ENCODE measurements at regions not wholly inside any gene's neighbourhood (a gene's known extent, or its start where the extent isn't known, plus 50 kb on each side); places are given as distances from the start of the nearest gene placed in this dataset.

- DNase-seq = no peak
Measured at GRCh38 chr1:217311269-217311668, 319.6 kb downstream of the GPATCH2 start.

GRCh38 chr1:217281332-217281731 lies 349.6 kb downstream of the GPATCH2 start:
- DNase-seq = no peak

GRCh38 chr1:217275655-217276398 lies 355.1 kb downstream of the GPATCH2 start:
- no peak for DNase-seq

- DNase-seq = no peak
Measured at GRCh38 chr1:217274927-217275654, 355.8 kb downstream of the GPATCH2 start.

GRCh38 chr1:217274416-217274815 lies 356.5 kb downstream of the GPATCH2 start:
- DNase-seq = no peak

- DNase-seq = no peak
Measured at GRCh38 chr1:217273866-217274265, 357.0 kb downstream of the GPATCH2 start.

GRCh38 chr1:217272385-217272784 lies 358.5 kb downstream of the GPATCH2 start:
- DNase-seq = no peak

- no peak for DNase-seq
Measured at GRCh38 chr1:217270101-217270500, 360.8 kb downstream of the GPATCH2 start.

- no peak for DNase-seq
Measured at GRCh38 chr1:217268058-217268457, 362.8 kb downstream of the GPATCH2 start.

GRCh38 chr1:217261636-217262035 lies 369.3 kb downstream of the GPATCH2 start:
- no peak for DNase-seq

GRCh38 chr1:217260676-217261075 lies 370.2 kb downstream of the GPATCH2 start:
- no peak for DNase-seq

GRCh38 chr1:217253985-217254384 lies 376.9 kb downstream of the GPATCH2 start:
- no peak for DNase-seq

- DNase-seq = no peak
Measured at GRCh38 chr1:217253351-217253750, 377.5 kb downstream of the GPATCH2 start.

- no peak for DNase-seq
Measured at GRCh38 chr1:217251121-217251520, 379.8 kb downstream of the GPATCH2 start.

- DNase-seq = no peak
Measured at GRCh38 chr1:217249857-217250256, 381.0 kb downstream of the GPATCH2 start.

GRCh38 chr1:217244971-217245370 lies 385.9 kb downstream of the GPATCH2 start:
- no peak for DNase-seq

- no peak for DNase-seq
Measured at GRCh38 chr1:217240656-217241055, 390.2 kb downstream of the GPATCH2 start.

GRCh38 chr1:217238945-217239344 lies 391.9 kb downstream of the GPATCH2 start:
- no peak for DNase-seq

- DNase-seq = no peak
Measured at GRCh38 chr1:217230412-217230811, 400.5 kb downstream of the GPATCH2 start.

GRCh38 chr1:217228689-217229088 lies 402.2 kb downstream of the GPATCH2 start:
- DNase-seq = no peak

GRCh38 chr1:217224201-217224600 lies 406.7 kb downstream of the GPATCH2 start:
- no peak for DNase-seq

GRCh38 chr1:217214551-217214950 lies 416.3 kb downstream of the GPATCH2 start:
- DNase-seq = no peak

- DNase-seq = no peak
Measured at GRCh38 chr1:217211486-217211885, 419.4 kb downstream of the GPATCH2 start.

GRCh38 chr1:217205578-217205977 lies 425.3 kb downstream of the GPATCH2 start:
- DNase-seq = no peak

- no peak for DNase-seq
Measured at GRCh38 chr1:217196616-217197015, 434.3 kb downstream of the GPATCH2 start.
